ENCODE measurements at regions not wholly inside any gene's neighbourhood (a gene's known extent, or its start where the extent isn't known, plus 50 kb on each side); places are given as distances from the start of the nearest gene placed in this dataset.

DNA sequence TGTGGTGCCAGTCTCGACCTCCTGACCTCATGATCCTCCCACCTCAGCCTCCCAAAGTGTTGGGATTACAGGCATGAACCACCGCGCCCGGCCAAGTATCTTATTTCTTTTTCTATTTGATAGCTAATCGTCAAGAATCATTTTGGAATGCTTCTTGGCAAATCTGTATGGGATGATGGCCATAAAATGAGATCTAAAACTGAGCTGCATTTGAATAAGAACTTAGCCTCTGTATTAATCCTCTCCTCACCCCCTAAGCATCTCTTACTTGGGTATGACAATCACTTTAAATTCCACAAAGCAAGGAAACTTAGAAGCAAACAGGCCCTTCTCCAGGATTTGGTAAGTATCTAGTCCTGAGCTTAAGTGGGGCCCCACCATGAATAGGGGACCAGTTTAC is 108.9 kb upstream of the BTBD3 start:
- intact Hi-C loops (cut with micrococcal nuclease; ENCODE audit: unreplicated experiment): no loop called here
- no peak for ATAC-seq
- BruUV-seq (replicated peaks): no TSS peak

DNA sequence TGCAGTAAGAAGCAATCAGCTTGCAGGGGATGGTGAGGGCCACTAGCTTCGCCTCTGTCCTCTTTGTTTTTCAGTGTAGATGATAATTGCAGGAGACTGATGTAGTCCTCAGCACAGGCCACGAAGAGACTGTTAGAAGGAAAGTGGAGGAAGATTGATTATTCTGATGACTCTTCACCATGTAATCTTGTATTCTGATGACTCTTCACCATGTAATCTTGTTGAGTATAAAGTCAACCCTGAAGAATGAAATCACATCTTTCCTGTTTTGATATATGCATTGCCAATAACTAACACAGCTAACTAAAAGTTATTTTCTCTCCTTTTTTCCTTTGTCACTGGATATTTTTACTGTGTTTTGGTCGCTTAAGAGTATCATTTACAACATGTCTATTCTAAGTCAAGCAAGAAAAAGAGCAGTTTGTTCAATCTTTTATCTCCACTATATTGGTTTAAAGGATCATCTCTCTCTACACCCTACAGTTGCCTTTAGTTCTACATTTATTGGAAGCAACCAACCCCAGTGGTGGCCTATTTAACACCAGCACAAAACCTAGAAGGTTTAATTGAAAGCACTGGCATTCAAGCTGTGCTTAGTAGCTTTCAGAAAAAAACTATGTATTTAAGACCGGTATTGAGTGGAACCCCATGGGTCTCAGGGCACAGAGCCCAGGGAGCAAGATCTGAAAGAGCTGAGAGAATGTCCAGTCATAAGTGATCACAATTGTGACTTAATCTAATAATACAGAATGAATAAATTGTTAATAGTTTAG is 107.2 kb upstream of the BTBD3 start:
- H2AFZ ChIP-seq (ENCODE audit: low read length): no peak overlapping the region
- no peak for FAIRE-seq
- 2% methylated on average over 4 of the region's 4 CpGs for WGBS (ENCODE audit: low lambda C conversion rate)
- ChIA-PET POLR2A (no interaction called here), CTCF (ENCODE audit: low intra/inter-chr PET ratio, low total read pairs) (no interaction called here)
- no peak for DNase-seq (ENCODE audit: low spot score)
- no peaks in the 10 kb centered on the region for H3K27me3 ChIP-seq (ENCODE audit: control insufficient read depth in 1 of 2, insufficient read depth in 2 of 2, low read length in 2 of 2)
- intact Hi-C loops (cut with micrococcal nuclease; ENCODE audit: unreplicated experiment) (no loop called here), in situ Hi-C loops (cut with HindIII; ENCODE audit: extremely low pct_ligation_motif_present, low pct_unique_long_range_greater_than_20kb) (no loop called here)
- H3K9me3 ChIP-seq (ENCODE audit: low read length): no peaks in the 10 kb centered on the region
- no peak overlapping the region for H3K9ac ChIP-seq (ENCODE audit: insufficient read depth, low read depth, low read length)
- ATAC-seq: no peak
- H4K20me1 ChIP-seq (ENCODE audit: insufficient read depth, low read length): no peaks in the 10 kb centered on the region
- BruUV-seq (replicated peaks): no TSS peak
- H3K4me2 ChIP-seq (ENCODE audit: low read depth, low read length): no peak overlapping the region
- H3K79me2 ChIP-seq (ENCODE audit: insufficient read depth, low read length): no peaks in the 10 kb centered on the region
- TF ChIP-seq ZNF577 (CRISPR knock-in tag; IDR thresholded peaks at IDR 0.05; ENCODE audit: borderline replicate concordance, low read depth) (no peak), ZNF7 (CRISPR knock-in tag; IDR thresholded peaks at IDR 0.05) (no peak), CAMTA2 (CRISPR knock-in tag; IDR thresholded peaks at IDR 0.05; ENCODE audit: borderline replicate concordance) (no peak), TAF15 (IDR thresholded peaks at IDR 0.05; ENCODE audit: low read depth, low read length, poor library complexity, severe bottlenecking) (no peak)
- TF ChIP-seq, protein P1, sequence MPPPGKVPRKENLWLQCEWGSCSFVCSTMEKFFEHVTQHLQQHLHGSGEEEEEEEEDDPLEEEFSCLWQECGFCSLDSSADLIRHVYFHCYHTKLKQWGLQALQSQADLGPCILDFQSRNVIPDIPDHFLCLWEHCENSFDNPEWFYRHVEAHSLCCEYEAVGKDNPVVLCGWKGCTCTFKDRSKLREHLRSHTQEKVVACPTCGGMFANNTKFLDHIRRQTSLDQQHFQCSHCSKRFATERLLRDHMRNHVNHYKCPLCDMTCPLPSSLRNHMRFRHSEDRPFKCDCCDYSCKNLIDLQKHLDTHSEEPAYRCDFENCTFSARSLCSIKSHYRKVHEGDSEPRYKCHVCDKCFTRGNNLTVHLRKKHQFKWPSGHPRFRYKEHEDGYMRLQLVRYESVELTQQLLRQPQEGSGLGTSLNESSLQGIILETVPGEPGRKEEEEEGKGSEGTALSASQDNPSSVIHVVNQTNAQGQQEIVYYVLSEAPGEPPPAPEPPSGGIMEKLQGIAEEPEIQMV (CRISPR knock-in tag; IDR thresholded peaks at IDR 0.05; ENCODE audit: low read depth): no peak
- H3K36me3 ChIP-seq (replicated peaks in 1 of 2; ENCODE audit: control insufficient read depth in 1 of 2, insufficient read depth in 2 of 2, low read length in 2 of 2): no peaks in the 10 kb centered on the region
- no peak overlapping the region for H3K27ac ChIP-seq (ENCODE audit: extremely low read length, insufficient read depth, low read length)
- no peaks in the 10 kb centered on the region for H3K4me1 ChIP-seq (ENCODE audit: insufficient read depth, low read length)
- H3K4me3 ChIP-seq (replicated peaks in 1 of 3; ENCODE audit: insufficient read depth in 1 of 3, low read depth in 2 of 3, low read length in 3 of 3): no peak overlapping the region

More for the DNA sequence above, 108.9 kb upstream of the BTBD3 start:
- WGBS (ENCODE audit: low lambda C conversion rate): 10% methylated on average over 5 of the region's 5 CpGs
- no peak for TF ChIP-seq MEF2D (CRISPR knock-in tag; IDR thresholded peaks at IDR 0.05)
- TF ChIP-seq KLF11 (CRISPR knock-in tag; IDR thresholded peaks at IDR 0.05): no peak
- TF ChIP-seq JUN (CRISPR knock-in tag; IDR thresholded peaks at IDR 0.05): no peak
- no peak for TF ChIP-seq MIER3 (CRISPR knock-in tag; IDR thresholded peaks at IDR 0.05; ENCODE audit: borderline replicate concordance)
- no peak for TF ChIP-seq ZIK1 (CRISPR knock-in tag; IDR thresholded peaks at IDR 0.05; ENCODE audit: borderline replicate concordance, low read depth)
- TF ChIP-seq ZFP90 (CRISPR knock-in tag; IDR thresholded peaks at IDR 0.05; ENCODE audit: borderline replicate concordance): no peak
- TF ChIP-seq HOXA7 (CRISPR knock-in tag; IDR thresholded peaks at IDR 0.05): no peak
- no peak for TF ChIP-seq IRF2 (CRISPR knock-in tag; IDR thresholded peaks at IDR 0.05)
- TF ChIP-seq ZNF589 (CRISPR knock-in tag; conservative IDR thresholded peaks at IDR 0.05): no peak
- TF ChIP-seq ZNF841 (CRISPR knock-in tag; IDR thresholded peaks at IDR 0.05; ENCODE audit: borderline replicate concordance): no peak
- no peak for TF ChIP-seq NCOA5 (CRISPR knock-in tag; IDR thresholded peaks at IDR 0.05)
- no peak for TF ChIP-seq ZNF124 (CRISPR knock-in tag; IDR thresholded peaks at IDR 0.05)
- H2AFZ ChIP-seq (ENCODE audit: low read length): no peak overlapping the region
- H3K9me3 ChIP-seq (ENCODE audit: low read length): no peaks in the 10 kb centered on the region
- no peak overlapping the region for H3K27ac ChIP-seq (ENCODE audit: extremely low read length, insufficient read depth, low read length)
- no peaks in the 10 kb centered on the region for H3K27me3 ChIP-seq (ENCODE audit: control insufficient read depth in 1 of 2, insufficient read depth in 2 of 2, low read length in 2 of 2)
- H3K9ac ChIP-seq (ENCODE audit: insufficient read depth, low read depth, low read length): no peak overlapping the region
- H3K36me3 ChIP-seq (replicated peaks in 1 of 2; ENCODE audit: control insufficient read depth in 1 of 2, insufficient read depth in 2 of 2, low read length in 2 of 2): no peaks in the 10 kb centered on the region
- FAIRE-seq (no peak), DNase-seq (ENCODE audit: low spot score) (no peak)
- no peaks in the 10 kb centered on the region for H4K20me1 ChIP-seq (ENCODE audit: insufficient read depth, low read length)
- CTCF ChIA-PET (ENCODE audit: low intra/inter-chr PET ratio, low total read pairs): no interaction called here
- POLR2A ChIA-PET: no interaction called here
- no peak overlapping the region for H3K4me3 ChIP-seq (replicated peaks in 1 of 3; ENCODE audit: insufficient read depth in 1 of 3, low read depth in 2 of 3, low read length in 3 of 3)
- H3K4me1 ChIP-seq (ENCODE audit: insufficient read depth, low read length): no peaks in the 10 kb centered on the region
- no peak overlapping the region for H3K4me2 ChIP-seq (ENCODE audit: low read depth, low read length)
- in situ Hi-C loops (cut with HindIII; ENCODE audit: extremely low pct_ligation_motif_present, low pct_unique_long_range_greater_than_20kb): no loop called here
- no peaks in the 10 kb centered on the region for H3K79me2 ChIP-seq (ENCODE audit: insufficient read depth, low read length)
